Activated naive CD4-positive, alpha-beta T cell treated with anti-CD3 and anti-CD28 coated beads, Interleukin-2, amount 50 U/mL, for 24 hours (primary cell): ENCODE measurements at regions not wholly inside any gene's neighbourhood (a gene's known extent, or its start where the extent isn't known, plus 50 kb on each side); places are given as distances from the start of the nearest gene placed in this dataset.
"Not testable (repeated sequence)": the region's sequence is repeated elsewhere in the genome, so short reads cannot be mapped to it uniquely, and the experiment has no call there.

Experiments used
- H3K27ac Mint-ChIP-seq: one replicate; pipeline ENCODE4 v1.8.0; 2021; ENCODE audit warnings: mild to moderate bottlenecking, mixed read lengths
- H3K27me3 Mint-ChIP-seq: one replicate; pipeline ENCODE4 v1.8.0; 2021; ENCODE audit warnings: mixed read lengths
- H3K36me3 Mint-ChIP-seq: one replicate; pipeline ENCODE4 v1.8.0; 2021; ENCODE audit warnings: mixed read lengths
- H3K4me1 Mint-ChIP-seq: one replicate; pipeline ENCODE4 v1.8.0; 2021; ENCODE audit warnings: mixed read lengths
- H3K4me3 Mint-ChIP-seq: one replicate; pipeline ENCODE4 v1.8.0; 2021; ENCODE audit warnings: mild to moderate bottlenecking, mixed read lengths
- H3K9me3 Mint-ChIP-seq: one replicate; pipeline ENCODE4 v1.8.0; 2021; ENCODE audit warnings: mixed read lengths

DNA sequence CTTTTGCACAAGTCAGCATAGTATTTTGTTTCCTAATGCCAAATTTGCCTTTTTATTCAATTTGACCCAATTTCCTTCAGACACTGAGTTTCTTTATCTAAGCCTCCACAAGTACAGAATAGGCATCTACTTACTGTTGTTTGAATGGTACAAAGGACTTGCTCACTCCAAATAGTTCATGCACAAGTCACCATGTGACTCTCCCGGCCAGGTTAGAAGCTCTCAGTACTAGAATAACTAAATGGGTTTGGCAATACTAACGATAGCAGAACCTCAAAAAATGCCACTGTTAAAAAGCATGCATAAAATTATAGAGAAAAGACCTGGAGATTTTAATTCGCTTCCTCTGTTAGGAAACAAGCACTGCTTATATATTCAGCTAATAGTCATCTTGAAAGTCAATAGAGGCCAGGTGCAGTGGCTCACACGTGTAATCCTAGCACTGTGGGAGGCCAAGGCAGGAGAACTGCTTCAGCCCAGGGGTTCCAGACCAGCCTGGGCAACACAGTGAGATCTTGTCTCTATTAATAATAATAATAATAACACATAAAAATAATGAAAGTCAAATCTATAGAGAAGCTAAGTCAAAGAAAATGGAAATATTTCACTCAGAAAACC lies 335.8 kb upstream of the MBL2 start:
- Mint-ChIP-seq H3K27me3 (no peaks in the 10 kb centered on the region), H3K4me1 (peaks cover 3% of the 10 kb centered on the region), H3K27ac (no peak overlapping the region), H3K36me3 (no peaks in the 10 kb centered on the region), H3K4me3 (no peak overlapping the region), H3K9me3 (peaks cover 4% of the 10 kb centered on the region)

DNA sequence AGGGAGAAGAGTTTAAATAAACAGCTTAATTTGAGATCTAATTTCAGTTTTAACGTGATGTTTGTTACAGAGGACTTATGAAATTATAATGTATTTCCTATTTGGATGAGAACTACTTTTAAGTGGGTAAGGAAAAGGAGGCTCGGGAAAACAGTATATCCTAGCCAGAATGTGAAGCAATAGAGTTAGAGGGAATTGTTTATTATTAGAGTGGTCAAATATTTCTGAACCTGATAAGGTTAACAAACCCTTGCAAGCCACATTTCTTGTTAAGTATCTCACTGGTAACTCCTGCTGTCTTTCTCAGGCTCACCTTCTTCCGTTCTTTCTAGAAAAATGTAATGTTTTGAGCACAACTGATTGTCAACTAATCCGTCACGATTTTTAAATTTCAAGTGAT lies 335.1 kb upstream of the MBL2 start:
- Mint-ChIP-seq H3K27me3 (no peaks in the 10 kb centered on the region), H3K4me3 (no peak overlapping the region), H3K36me3 (no peaks in the 10 kb centered on the region), H3K4me1 (peaks cover 3% of the 10 kb centered on the region), H3K9me3 (peaks cover 4% of the 10 kb centered on the region), H3K27ac (no peak overlapping the region)

DNA sequence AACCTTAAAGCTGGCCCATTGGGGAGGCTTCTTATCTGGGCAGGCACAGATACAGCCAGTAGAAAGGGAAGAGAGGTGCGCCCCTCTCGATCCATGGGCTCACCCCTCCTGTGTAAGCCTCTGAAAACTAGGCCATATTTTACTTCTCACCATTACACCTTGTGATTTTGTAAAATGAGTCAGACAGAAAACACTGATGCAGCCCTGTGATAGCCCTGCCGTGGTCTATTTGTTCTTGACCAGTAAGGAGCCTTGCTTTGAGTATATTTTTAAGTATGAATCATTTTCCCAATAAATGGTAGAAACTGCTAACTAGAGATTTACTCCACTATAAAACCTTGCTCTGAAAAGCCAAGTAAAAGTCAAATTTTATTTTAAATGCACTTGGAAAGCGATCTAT lies 329.8 kb upstream of the MBL2 start:
- no peaks in the 10 kb centered on the region for H3K36me3 Mint-ChIP-seq

DNA sequence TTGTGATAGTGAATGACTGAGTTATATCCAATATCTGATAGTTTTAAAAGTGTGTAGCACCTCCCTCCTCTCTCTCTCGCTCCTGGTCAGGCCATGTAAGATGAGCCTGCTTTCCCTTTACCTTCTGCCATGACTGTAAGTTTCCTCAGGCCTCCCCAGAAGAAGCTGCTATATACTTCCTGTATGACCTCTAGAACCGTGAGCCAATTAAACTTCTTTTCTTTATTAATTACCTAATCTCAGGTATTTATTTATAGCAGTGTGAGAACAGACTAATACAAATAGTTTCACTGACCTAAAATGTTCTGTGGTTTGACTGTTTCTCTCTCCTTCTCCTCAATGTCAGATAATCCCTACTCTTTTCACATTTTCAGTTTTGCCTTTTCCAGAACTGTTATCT lies 321.3 kb upstream of the MBL2 start:
- Mint-ChIP-seq H3K36me3 (no peaks in the 10 kb centered on the region), H3K27ac (no peak overlapping the region), H3K4me3 (no peak overlapping the region), H3K9me3 (no peaks in the 10 kb centered on the region), H3K4me1 (no peaks in the 10 kb centered on the region), H3K27me3 (no peaks in the 10 kb centered on the region)

More for the DNA sequence above, 329.8 kb upstream of the MBL2 start:
- Mint-ChIP-seq H3K4me3 (no peak overlapping the region), H3K9me3 (peaks cover 4% of the 10 kb centered on the region), H3K27me3 (no peaks in the 10 kb centered on the region), H3K4me1 (no peaks in the 10 kb centered on the region), H3K27ac (no peak overlapping the region)

DNA sequence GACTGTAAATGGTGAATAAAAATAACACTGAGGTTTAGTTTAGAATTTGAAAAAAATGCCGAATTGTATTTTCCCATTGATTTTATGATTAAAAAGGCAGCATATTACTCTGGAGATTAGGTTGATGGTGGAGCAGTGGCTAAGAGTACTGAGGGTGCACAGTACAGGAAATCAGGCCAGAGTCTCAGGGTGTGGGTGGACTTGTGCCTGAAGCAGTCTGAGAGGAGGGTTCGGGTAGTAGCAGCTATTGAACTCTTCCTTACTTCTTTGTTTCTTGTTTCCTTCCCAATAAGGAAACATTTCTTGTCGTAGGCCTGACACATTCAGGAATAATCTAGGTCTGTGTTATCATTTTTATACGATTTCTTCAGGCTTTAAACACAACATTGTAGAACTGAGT lies 319.0 kb upstream of the MBL2 start:
- no peaks in the 10 kb centered on the region for H3K36me3 Mint-ChIP-seq
- no peak overlapping the region for H3K4me3 Mint-ChIP-seq
- H3K27ac Mint-ChIP-seq = no peak overlapping the region
- H3K9me3 Mint-ChIP-seq = no peaks in the 10 kb centered on the region
- no peaks in the 10 kb centered on the region for H3K27me3 Mint-ChIP-seq
- no peaks in the 10 kb centered on the region for H3K4me1 Mint-ChIP-seq

DNA sequence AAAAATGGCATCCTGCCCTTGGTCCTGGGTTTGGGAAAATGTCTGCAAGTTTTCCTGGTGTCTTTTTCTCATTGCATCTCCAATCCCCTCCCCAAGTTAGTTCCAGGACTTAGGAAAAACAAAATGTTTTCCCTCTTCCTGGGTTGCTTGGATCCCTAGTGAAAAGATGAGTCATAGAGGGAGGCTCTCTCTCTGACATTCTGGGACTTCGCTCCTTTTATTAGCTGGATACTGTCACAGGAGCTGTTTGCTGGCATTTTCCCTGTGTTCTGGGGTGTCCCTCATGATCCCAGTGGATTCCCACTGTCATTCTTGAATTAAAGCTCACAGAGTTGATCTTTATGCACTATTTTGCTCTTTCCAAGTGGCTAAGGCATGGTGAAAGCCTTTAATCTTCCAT lies 316.4 kb upstream of the MBL2 start:
- Mint-ChIP-seq H3K27me3 (no peaks in the 10 kb centered on the region), H3K4me1 (no peaks in the 10 kb centered on the region), H3K4me3 (no peak overlapping the region), H3K9me3 (peaks cover 9% of the 10 kb centered on the region), H3K36me3 (no peaks in the 10 kb centered on the region), H3K27ac (no peak overlapping the region)

DNA sequence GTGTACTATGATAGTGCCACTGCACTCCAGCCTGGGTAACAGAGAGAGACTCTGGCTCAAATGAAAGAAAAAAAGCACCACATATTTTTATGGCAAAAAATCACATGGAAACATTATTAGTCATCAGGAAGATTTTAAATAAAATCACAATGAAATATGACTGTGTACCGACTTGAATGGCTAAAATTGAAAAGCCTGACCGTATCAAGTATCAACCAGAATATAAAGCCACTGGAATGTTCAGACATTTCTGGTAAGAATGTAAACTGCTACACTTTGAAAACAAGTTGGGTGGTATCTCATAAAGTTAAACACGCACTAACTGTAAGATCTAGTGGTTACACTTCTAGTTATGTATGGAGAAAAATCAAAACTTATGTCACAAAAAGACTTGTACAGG lies 306.7 kb upstream of the MBL2 start:
- no peaks in the 10 kb centered on the region for H3K27me3 Mint-ChIP-seq
- no peaks in the 10 kb centered on the region for H3K9me3 Mint-ChIP-seq
- H3K27ac Mint-ChIP-seq = no peak overlapping the region
- no peaks in the 10 kb centered on the region for H3K36me3 Mint-ChIP-seq
- H3K4me1 Mint-ChIP-seq = no peaks in the 10 kb centered on the region
- no peak overlapping the region for H3K4me3 Mint-ChIP-seq

DNA sequence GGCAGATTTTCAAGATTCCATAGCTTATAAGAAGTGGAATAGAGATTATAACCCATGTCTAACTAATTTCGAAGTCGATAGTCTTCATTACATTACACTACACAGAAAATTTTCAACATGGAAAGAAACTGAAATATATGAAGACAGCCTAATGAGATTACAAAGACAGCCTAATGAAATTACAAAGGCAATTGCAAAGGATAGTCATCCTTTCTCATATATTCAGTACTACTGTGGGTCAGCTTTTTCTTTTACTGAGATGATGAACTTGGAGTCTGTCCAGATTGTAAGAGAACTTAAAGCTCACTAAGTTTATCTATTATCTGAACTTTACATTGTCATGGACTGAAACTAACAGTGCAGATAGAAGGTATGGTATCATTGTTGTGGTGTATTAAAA lies 304.4 kb upstream of the MBL2 start:
- no peaks in the 10 kb centered on the region for H3K36me3 Mint-ChIP-seq
- H3K9me3 Mint-ChIP-seq = no peaks in the 10 kb centered on the region
- no peaks in the 10 kb centered on the region for H3K4me1 Mint-ChIP-seq
- no peak overlapping the region for H3K4me3 Mint-ChIP-seq
- H3K27ac Mint-ChIP-seq = no peak overlapping the region
- no peaks in the 10 kb centered on the region for H3K27me3 Mint-ChIP-seq

DNA sequence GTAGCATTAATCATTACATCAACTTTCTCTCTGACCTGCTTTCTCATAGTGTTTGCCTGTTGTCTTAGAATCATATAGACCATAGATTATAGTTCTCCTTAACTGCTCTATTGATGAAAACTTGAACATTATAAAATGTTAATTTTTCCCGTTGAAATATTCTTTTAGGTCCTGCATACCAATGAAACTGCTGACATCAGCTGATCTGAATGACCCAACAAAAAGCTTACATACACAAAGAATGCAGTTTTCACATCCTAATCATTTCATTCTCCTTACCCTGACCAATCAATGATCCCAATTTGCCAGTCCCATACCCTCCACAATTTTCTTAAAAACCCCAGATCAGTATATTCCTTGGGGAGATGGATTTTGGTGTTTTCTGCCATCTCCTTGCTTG lies 302.9 kb upstream of the MBL2 start:
- H3K27me3 Mint-ChIP-seq = no peaks in the 10 kb centered on the region
- no peak overlapping the region for H3K4me3 Mint-ChIP-seq
- H3K27ac Mint-ChIP-seq = no peak overlapping the region
- H3K36me3 Mint-ChIP-seq = no peaks in the 10 kb centered on the region
- H3K9me3 Mint-ChIP-seq = no peaks in the 10 kb centered on the region
- H3K4me1 Mint-ChIP-seq = no peaks in the 10 kb centered on the region

DNA sequence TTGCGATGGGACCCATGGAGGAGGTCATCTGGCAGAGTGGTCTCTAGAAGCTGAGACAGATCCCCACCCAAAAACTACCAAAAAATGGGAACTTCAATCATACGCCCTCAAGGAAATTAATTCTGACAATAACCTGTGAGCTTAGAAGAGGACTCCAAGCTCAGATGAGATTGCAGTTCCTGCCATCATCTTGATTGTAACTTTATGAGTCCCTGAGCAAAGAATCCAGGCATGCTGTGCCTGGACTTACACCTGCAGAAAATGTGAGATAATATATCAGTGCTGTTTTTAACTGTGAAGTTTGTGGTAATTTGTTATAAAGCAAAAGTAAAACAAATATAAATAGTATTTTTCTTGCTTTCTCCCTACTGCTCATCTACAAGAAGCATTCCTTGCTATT lies 299.6 kb upstream of the MBL2 start:
- no peaks in the 10 kb centered on the region for H3K36me3 Mint-ChIP-seq
- H3K4me1 Mint-ChIP-seq = no peaks in the 10 kb centered on the region
- H3K4me3 Mint-ChIP-seq = no peak overlapping the region
- H3K27ac Mint-ChIP-seq = no peak overlapping the region
- no peaks in the 10 kb centered on the region for H3K27me3 Mint-ChIP-seq
- no peaks in the 10 kb centered on the region for H3K9me3 Mint-ChIP-seq

DNA sequence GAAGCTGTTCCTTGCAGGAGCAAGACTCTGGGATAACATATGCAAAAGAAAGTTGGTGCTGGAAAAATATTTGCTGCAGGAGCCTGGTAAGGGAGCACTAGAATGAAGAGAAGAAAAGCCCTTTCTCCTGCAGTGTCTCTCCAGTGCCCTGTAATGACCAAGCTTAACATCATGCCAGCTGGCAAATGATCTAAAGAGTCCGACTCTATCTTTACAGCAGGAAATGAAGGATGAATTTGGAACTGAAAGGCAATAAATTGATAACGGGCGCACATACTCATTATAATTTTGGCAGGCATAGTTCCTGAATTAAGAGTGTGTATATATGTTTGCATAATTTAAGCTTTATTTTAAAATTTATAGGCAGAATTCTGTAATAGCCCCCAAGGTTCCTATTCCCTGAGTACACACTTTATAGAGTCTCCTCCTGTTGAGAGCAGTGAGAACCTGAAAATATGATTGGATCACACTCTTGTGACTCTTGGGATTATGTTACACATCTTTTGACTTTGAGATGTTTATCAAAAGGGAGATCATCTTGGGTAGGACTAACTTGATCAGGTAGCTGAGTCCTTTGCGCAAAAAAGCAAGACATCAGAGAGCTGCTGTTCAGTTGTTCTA lies 299.0 kb upstream of the MBL2 start:
- Mint-ChIP-seq H3K27me3 (no peaks in the 10 kb centered on the region), H3K4me1 (no peaks in the 10 kb centered on the region), H3K27ac (no peak overlapping the region), H3K36me3 (no peaks in the 10 kb centered on the region), H3K9me3 (no peaks in the 10 kb centered on the region), H3K4me3 (no peak overlapping the region)

DNA sequence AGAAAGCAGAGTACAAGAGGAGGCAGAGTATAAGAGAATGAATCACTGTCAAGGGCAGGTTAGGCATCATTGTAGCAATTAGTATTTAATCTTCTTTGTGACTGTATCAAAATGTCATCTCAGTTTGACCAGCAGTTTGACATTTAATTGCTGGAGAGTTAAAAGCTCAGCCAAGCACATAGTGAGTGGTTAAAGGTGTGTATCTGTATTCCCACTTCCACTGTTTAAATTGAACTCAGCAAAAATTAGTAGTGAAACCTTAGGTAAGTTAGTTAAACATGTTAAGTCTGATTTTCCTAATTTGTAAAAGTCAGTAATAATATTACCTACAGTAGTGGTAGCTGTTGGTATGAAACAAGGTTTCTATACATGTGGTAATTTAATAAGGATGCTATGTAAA lies 296.4 kb upstream of the MBL2 start:
- H3K27me3 Mint-ChIP-seq = no peaks in the 10 kb centered on the region
- no peak overlapping the region for H3K4me3 Mint-ChIP-seq
- no peak overlapping the region for H3K27ac Mint-ChIP-seq
- H3K36me3 Mint-ChIP-seq = no peaks in the 10 kb centered on the region
- H3K4me1 Mint-ChIP-seq = no peaks in the 10 kb centered on the region
- H3K9me3 Mint-ChIP-seq = no peaks in the 10 kb centered on the region

DNA sequence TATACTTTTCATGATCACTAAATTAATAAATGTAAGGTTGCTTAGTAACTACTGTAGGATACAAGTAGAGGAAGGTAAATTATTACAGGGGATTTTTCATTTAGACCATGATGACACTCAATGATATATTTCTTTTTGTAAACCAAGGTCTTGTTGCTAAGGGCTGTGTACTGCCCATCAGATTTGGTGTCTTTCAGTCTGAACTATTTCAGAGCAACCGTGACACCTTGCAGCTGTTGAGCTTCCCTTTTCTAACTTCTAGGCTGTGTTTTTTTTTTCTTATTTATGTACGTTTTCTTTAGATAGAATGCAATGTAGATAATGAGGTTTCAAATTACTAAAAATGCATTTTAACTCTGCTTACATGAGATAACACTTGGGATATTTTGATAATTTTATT lies 292.0 kb upstream of the MBL2 start:
- H3K27me3 Mint-ChIP-seq = no peaks in the 10 kb centered on the region
- no peak overlapping the region for H3K27ac Mint-ChIP-seq
- peaks cover 9% of the 10 kb centered on the region for H3K9me3 Mint-ChIP-seq
- H3K36me3 Mint-ChIP-seq = no peaks in the 10 kb centered on the region
- H3K4me3 Mint-ChIP-seq = no peak overlapping the region
- no peaks in the 10 kb centered on the region for H3K4me1 Mint-ChIP-seq

DNA sequence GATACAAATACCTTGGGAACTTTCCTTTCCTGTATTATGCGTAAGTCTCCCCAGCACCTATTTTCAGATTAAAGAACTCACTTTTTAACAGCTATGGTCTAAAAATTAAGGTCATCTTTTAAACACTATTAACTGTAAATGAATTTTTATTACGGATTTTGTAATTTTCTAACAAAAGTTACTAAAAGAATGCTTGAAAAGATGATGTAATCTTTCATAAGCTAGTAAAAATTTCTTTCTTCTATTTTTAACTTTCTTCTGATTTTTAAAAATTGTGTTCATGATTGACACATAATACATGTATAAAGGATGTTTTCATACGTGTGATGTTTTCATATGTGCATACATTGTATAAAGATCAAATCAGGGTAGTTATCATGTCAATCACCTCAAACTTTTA lies 291.2 kb upstream of the MBL2 start:
- H3K27ac Mint-ChIP-seq = no peak overlapping the region
- H3K36me3 Mint-ChIP-seq = no peaks in the 10 kb centered on the region
- no peak overlapping the region for H3K4me3 Mint-ChIP-seq
- H3K9me3 Mint-ChIP-seq = peaks cover 9% of the 10 kb centered on the region
- H3K4me1 Mint-ChIP-seq = no peaks in the 10 kb centered on the region
- no peaks in the 10 kb centered on the region for H3K27me3 Mint-ChIP-seq

DNA sequence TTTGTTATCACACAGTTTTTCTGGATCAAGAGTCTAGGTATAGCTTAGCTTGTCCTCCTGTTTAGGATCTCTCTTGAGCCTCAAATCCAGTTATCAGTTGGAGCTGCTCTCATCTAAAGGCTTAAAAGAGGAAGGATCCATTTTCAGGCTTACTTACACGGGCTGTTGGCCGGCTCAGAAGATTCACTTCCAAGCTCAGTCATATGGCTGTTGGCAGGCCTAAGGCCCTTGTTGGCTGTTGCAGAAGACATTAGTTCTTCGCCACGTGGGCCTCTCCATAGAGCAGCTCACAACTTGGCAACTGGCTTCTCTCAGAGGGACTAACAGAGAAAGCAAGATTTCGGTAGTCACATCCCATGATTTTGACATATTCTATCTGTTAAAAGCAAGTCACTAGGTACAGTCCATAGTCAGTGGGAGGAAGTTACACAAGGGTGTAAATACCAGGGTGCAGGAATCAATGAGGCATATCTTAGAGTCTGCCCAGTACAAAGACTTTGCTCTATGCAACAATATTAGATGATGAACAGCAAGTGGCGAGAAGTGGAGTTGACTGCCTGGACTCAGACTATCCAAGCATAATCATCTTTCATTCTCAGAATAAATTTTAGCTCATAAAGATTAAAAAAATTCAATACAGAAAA lies 280.1 kb upstream of the MBL2 start:
- H3K9me3 Mint-ChIP-seq = no peaks in the 10 kb centered on the region
- H3K4me1 Mint-ChIP-seq = no peaks in the 10 kb centered on the region
- no peaks in the 10 kb centered on the region for H3K27me3 Mint-ChIP-seq
- H3K4me3 Mint-ChIP-seq = no peak overlapping the region
- H3K27ac Mint-ChIP-seq = no peak overlapping the region
- H3K36me3 Mint-ChIP-seq = no peaks in the 10 kb centered on the region

DNA sequence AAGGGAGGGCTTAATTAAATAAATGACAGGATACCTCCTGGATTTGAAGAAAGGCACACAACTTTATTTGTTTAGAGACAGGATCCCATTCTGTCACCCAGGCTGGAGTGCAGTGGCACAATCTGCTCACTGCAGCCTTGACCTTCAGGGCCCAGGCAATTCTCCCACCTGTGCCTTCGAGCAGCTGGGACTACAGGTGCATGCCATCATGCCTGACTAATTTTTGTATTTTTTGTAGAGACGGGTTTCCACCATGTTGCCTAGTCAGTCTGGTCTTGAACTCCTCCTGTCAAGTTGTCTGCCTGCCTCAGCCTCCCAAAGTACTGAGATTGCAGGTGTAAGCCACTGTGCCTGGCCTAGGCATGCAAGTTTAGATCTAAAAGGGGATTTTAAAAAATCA lies 272.7 kb upstream of the MBL2 start:
- no peak overlapping the region for H3K27ac Mint-ChIP-seq
- no peaks in the 10 kb centered on the region for H3K9me3 Mint-ChIP-seq
- no peaks in the 10 kb centered on the region for H3K4me1 Mint-ChIP-seq

DNA sequence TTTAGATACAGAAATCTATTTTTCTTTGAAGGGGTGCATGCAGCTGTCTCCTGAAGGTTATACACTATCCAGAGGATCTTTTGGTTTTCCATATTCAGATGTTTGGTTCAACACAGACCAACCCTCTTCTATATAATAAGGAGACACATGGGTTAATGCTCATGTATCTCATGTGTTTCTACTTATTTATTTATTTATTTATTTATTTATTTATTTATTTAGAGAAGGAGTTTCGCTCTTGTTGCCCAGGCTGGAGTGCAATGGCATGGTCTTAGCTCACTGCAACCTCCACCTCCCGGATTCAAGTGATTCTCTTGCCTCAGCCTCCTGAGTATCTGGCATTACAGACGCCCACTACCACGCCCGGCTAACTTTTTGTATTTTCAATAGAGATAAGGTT lies 263.2 kb upstream of the MBL2 start:
- not testable (repeated sequence) for H3K27ac Mint-ChIP-seq, H3K4me3 Mint-ChIP-seq, H3K36me3 Mint-ChIP-seq, H3K4me1 Mint-ChIP-seq, H3K27me3 Mint-ChIP-seq, H3K9me3 Mint-ChIP-seq

More for the DNA sequence above, 272.7 kb upstream of the MBL2 start:
- no peaks in the 10 kb centered on the region for H3K27me3 Mint-ChIP-seq
- no peaks in the 10 kb centered on the region for H3K36me3 Mint-ChIP-seq
- no peak overlapping the region for H3K4me3 Mint-ChIP-seq
